Stimulated activated naive CD8-positive, alpha-beta T cell treated with anti-CD3 and anti-CD28 coated beads, Interleukin-15, Interleukin-2, amounts not matched to agents 100 ng/mL and 50 ng/mL, for 24 hours (primary cell): ENCODE measurements at regions not wholly inside any gene's neighbourhood (a gene's known extent, or its start where the extent isn't known, plus 50 kb on each side); places are given as distances from the start of the nearest gene placed in this dataset.
"Not testable (repeated sequence)": the region's sequence is repeated elsewhere in the genome, so short reads cannot be mapped to it uniquely, and the experiment has no call there.

Source experiments
- H3K27ac Mint-ChIP-seq: one replicate; pipeline ENCODE4 v1.8.0; 2021; ENCODE audit warnings: mild to moderate bottlenecking, mixed read lengths
- H3K27me3 Mint-ChIP-seq: one replicate; pipeline ENCODE4 v1.8.0; 2021; ENCODE audit warnings: mixed read lengths
- H3K36me3 Mint-ChIP-seq: one replicate; pipeline ENCODE4 v1.8.0; 2021; ENCODE audit warnings: low read depth, mixed read lengths
- H3K4me1 Mint-ChIP-seq: one replicate; pipeline ENCODE4 v1.8.0; 2021; ENCODE audit warnings: low read depth, mixed read lengths
- H3K4me3 Mint-ChIP-seq: one replicate; pipeline ENCODE4 v1.8.0; 2021; ENCODE audit warnings: mild to moderate bottlenecking, mixed read lengths
- H3K9me3 Mint-ChIP-seq: one replicate; pipeline ENCODE4 v1.8.0; 2021; ENCODE audit warnings: mixed read lengths

DNA sequence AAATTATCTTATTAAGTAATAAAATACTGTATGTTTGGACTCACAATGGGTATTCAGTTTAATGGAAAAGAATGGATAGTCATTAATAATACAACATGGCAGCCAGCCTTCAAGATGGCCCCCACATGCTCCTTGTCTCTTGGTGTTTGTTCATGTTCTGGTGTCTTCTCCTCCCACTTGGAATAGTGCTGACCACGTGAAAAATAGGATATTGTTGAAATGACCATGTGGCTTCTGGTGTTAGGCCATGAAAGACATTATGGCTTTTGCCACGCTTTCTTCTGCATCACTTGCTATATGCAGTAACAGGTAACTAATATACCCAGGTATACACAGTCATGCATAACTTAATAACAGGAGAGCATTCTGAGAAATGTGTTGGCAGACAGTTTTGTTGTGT lies 341.0 kb downstream of the KCNJ2 start:
- H3K4me3 Mint-ChIP-seq = no peak overlapping the region
- H3K27me3 Mint-ChIP-seq = peaks cover 6% of the 10 kb centered on the region
- H3K36me3 Mint-ChIP-seq = no peaks in the 10 kb centered on the region
- H3K9me3 Mint-ChIP-seq = no peaks in the 10 kb centered on the region
- no peak overlapping the region for H3K27ac Mint-ChIP-seq
- no peaks in the 10 kb centered on the region for H3K4me1 Mint-ChIP-seq

DNA sequence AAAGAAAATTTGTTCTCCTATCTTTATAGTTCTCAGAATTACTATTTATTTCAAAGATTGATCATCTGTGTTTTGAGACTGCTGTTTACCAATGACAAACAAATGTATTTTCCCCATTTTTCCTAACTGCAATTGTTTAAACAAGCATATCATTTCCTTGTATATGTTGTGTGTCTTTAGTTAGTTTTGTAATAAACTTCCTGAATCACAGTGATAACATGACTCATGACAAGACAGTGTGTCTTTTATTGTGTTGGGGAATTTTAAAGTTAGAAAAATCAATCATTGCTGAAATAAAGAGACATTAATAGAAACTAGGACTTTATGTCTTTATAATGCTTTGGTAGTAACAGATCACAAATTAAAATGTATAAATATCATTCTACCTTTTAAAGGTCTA lies 348.5 kb downstream of the KCNJ2 start:
- Mint-ChIP-seq H3K4me1 (no peaks in the 10 kb centered on the region), H3K27me3 (no peaks in the 10 kb centered on the region), H3K27ac (no peak overlapping the region), H3K9me3 (no peaks in the 10 kb centered on the region), H3K36me3 (no peaks in the 10 kb centered on the region), H3K4me3 (no peak overlapping the region)

DNA sequence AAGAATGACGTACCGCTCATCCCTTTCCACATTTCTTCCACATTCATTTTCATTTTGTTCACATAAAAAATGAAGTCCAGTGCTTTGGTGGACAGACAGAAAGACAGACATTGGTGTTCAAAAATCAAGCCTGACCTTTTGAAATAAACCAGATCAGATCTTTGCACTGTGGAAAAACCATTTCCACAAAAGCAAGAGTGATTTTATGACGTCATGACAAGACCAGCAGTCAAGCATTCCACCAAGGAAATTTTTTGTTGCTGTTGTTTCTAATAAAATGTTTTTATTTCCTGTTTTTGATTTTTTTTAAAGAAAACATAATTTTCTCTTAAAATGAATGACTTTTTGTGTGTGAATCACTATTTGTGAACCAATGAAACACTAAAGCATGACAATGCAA lies 350.0 kb downstream of the KCNJ2 start:
- Mint-ChIP-seq H3K27me3 (no peaks in the 10 kb centered on the region), H3K4me1 (no peaks in the 10 kb centered on the region), H3K9me3 (no peaks in the 10 kb centered on the region), H3K36me3 (no peaks in the 10 kb centered on the region), H3K27ac (no peak overlapping the region), H3K4me3 (no peak overlapping the region)

DNA sequence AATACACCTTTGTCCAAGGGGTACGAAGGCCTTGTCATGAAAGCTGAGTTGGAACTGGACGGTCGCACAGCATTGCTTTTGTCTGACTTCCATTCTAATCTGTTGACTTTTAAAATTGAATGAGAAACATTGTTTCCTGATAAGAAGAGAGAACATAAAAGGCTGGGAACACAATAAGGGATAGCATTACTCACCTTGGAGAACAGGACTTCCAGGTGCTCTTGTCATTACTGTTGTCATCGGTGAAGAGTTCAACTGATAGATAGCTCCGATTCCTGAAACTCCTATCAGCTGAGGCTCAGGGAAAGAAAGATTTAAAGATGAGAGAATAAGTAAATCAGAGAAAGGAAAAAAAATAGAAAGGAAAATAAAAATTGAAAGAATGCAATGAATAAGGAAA lies 351.1 kb downstream of the KCNJ2 start:
- Mint-ChIP-seq H3K27me3 (no peaks in the 10 kb centered on the region), H3K4me3 (no peak overlapping the region), H3K27ac (no peak overlapping the region), H3K36me3 (no peaks in the 10 kb centered on the region), H3K4me1 (no peaks in the 10 kb centered on the region), H3K9me3 (no peaks in the 10 kb centered on the region)

DNA sequence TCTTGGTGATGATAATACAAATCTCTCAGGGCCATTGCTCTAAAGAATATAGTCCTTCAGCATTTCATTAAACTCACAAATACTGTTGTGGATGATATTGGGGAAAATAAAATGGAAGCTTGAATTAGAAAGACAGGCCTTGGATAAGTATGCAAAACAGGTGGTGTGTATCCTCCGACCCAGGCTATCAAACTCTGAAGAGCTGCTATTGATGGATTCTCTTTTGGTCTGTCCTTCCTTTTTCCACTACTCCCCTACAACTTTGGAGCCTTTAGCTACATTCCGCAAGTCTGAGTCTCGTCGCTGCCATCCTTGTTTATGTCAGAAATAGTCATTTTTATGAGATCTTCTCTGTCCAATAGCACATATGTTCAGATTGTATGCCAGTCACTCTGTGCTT lies 351.6 kb downstream of the KCNJ2 start:
- Mint-ChIP-seq H3K9me3 (no peaks in the 10 kb centered on the region), H3K36me3 (no peaks in the 10 kb centered on the region), H3K4me1 (no peaks in the 10 kb centered on the region), H3K4me3 (no peak overlapping the region), H3K27ac (no peak overlapping the region), H3K27me3 (no peaks in the 10 kb centered on the region)

DNA sequence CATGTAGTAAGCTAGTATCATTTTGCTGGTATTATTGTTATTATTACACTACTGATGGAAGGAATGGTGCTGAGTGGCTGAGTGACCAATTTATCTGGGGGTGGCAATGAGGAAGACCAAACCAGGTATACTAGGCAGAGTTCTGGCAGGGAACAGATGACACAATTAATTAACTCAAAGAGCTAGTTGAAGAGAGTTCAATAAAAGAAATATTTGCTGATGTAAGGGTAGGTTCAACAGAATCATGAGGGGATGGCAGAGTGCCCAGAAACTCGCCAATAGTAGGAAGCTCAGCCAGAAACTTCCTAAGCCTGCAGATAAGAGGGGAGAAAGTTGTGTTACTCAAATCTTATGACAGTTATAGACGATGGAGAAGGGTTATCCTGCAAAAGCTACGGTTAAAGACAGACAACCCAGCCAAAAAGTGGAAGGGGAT lies 352.5 kb downstream of the KCNJ2 start:
- Mint-ChIP-seq H3K36me3 (no peaks in the 10 kb centered on the region), H3K27me3 (no peaks in the 10 kb centered on the region), H3K27ac (no peak overlapping the region), H3K4me3 (no peak overlapping the region), H3K9me3 (no peaks in the 10 kb centered on the region), H3K4me1 (no peaks in the 10 kb centered on the region)

DNA sequence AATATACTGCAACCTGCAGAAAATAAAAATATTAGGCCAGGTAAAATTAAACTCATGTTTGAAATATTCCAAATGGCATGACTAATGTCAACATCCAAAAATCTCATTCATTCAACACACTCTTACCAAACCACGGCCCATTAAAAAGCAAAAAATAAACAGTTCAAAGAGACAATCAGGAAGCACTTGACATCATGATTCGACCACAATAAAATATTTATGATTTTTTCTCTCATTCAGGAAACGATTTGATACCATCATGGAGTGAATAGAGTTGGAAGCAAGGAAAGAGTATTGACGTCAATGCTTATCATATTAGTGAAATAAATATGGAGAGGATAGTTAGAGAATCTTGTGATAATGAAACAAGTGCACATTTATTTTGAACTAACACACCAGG lies 354.1 kb downstream of the KCNJ2 start:
- H3K4me1 Mint-ChIP-seq = peaks cover 4% of the 10 kb centered on the region
- no peaks in the 10 kb centered on the region for H3K36me3 Mint-ChIP-seq
- H3K9me3 Mint-ChIP-seq = no peaks in the 10 kb centered on the region
- H3K27ac Mint-ChIP-seq = no peak overlapping the region
- H3K4me3 Mint-ChIP-seq = no peak overlapping the region
- no peaks in the 10 kb centered on the region for H3K27me3 Mint-ChIP-seq

DNA sequence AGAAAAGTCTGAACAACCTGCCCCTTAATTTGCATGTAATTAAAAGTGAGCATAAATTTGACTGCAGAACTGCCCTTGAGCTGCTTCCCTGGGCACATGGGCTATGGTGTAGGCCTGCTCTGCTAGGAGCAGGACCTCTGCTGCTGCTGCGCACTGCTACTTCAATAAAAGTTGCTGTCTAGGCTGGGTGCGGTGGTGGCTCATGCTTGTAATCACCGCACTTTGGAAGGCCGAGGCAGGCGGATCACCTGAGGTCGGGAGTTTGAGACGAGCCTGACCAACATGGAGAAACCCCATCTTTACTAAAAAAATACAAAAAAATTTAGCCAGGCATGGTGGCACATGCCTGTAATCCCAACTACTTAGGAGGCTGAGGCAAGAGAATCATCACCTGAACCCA lies 355.7 kb downstream of the KCNJ2 start:
- H3K4me1 Mint-ChIP-seq, H3K27me3 Mint-ChIP-seq, H3K36me3 Mint-ChIP-seq, H3K4me3 Mint-ChIP-seq, H3K27ac Mint-ChIP-seq, H3K9me3 Mint-ChIP-seq: not testable (repeated sequence)

DNA sequence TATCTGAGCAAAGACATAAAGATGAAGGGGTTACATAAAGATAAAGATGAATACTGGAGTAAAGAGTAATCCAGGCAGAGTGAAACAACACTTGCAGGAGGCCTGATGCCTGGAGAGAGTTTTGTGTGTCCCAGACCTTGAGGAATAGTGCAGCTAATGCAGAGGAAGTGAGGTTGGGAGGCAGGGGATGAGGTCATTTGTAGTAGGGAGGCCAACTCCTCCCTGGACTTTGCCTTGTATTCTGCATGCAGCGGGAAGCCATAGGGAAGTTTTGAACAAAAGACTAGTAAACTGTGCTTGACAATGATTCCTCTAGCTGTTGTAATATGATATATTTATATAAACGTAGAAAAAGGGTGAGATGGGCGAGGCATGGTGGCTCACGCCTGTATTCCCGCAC lies 356.6 kb downstream of the KCNJ2 start:
- Mint-ChIP-seq H3K4me3 (no peak overlapping the region), H3K27me3 (no peaks in the 10 kb centered on the region), H3K4me1 (peaks cover 4% of the 10 kb centered on the region), H3K36me3 (no peaks in the 10 kb centered on the region), H3K27ac (no peak overlapping the region), H3K9me3 (no peaks in the 10 kb centered on the region)

DNA sequence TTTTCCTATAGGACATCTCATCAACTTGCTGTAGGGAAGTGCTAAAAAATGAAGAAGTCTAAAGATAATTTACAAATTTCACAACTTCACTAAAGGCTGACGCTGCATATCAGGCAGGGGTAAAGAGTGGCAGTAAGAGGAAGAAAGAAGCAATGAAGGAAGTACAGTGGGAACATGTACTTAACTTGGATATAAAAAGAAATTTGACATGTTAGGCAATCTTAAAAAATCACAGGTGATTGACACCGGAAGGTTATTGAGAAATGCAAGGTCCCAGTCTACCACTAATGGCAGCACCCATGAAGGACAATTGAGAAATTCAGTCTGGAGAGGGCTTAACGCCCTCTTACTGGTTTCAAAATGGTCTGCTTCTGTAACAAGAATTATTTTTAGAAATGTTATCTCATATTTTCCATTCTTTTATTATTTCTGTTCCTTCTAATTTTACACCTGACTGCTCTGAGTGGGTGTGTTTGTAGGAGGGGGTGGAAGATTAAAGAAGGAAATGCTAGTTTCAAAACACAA lies 358.1 kb downstream of the KCNJ2 start:
- no peak overlapping the region for H3K4me3 Mint-ChIP-seq
- no peak overlapping the region for H3K27ac Mint-ChIP-seq
- no peaks in the 10 kb centered on the region for H3K9me3 Mint-ChIP-seq
- H3K27me3 Mint-ChIP-seq = no peaks in the 10 kb centered on the region
- peaks cover 4% of the 10 kb centered on the region for H3K4me1 Mint-ChIP-seq
- no peaks in the 10 kb centered on the region for H3K36me3 Mint-ChIP-seq

DNA sequence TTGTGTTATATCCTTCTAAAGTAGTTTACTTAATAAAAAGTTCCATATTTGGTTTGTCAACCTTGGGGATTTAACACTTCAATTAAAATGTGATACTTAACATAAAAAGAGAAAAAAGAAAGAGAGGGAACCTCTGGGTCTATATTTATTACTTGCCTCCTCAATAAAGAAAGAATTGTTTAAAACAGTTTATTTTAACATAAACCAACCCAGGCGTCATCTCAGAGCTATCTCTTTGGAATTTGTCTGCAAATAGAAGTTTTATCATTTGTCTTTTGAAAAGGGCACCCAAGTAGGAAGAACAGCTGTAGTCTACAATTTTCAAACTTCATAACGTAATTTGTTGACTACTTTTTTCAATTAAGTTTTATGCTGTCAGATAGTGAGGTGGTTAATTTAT lies 364.1 kb downstream of the KCNJ2 start:
- Mint-ChIP-seq H3K27ac (no peak overlapping the region), H3K4me3 (no peak overlapping the region), H3K27me3 (no peaks in the 10 kb centered on the region), H3K4me1 (no peaks in the 10 kb centered on the region), H3K36me3 (no peaks in the 10 kb centered on the region), H3K9me3 (no peaks in the 10 kb centered on the region)

DNA sequence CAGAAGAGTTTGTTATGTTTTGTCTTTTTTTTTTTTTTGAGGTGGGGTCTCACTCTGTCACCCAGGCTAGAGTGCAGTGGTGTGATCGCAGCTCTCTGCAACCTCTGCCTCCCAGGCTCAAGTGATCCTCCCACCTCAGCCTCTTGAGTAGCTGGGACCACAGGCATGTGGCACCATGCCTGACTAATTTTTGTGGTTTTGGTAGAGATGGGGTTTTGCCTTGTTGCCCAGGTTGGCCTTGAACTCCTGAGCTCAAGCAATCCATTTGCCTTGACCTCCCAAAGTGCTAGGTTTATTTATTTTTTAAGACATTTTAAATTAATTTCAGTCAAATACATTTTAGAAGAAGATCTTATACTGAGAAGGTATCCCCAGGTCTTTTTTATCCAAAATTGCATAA lies 366.7 kb downstream of the KCNJ2 start:
- Mint-ChIP-seq H3K9me3 (no peaks in the 10 kb centered on the region), H3K27me3 (no peaks in the 10 kb centered on the region), H3K27ac (no peak overlapping the region), H3K36me3 (no peaks in the 10 kb centered on the region), H3K4me3 (no peak overlapping the region), H3K4me1 (no peaks in the 10 kb centered on the region)

DNA sequence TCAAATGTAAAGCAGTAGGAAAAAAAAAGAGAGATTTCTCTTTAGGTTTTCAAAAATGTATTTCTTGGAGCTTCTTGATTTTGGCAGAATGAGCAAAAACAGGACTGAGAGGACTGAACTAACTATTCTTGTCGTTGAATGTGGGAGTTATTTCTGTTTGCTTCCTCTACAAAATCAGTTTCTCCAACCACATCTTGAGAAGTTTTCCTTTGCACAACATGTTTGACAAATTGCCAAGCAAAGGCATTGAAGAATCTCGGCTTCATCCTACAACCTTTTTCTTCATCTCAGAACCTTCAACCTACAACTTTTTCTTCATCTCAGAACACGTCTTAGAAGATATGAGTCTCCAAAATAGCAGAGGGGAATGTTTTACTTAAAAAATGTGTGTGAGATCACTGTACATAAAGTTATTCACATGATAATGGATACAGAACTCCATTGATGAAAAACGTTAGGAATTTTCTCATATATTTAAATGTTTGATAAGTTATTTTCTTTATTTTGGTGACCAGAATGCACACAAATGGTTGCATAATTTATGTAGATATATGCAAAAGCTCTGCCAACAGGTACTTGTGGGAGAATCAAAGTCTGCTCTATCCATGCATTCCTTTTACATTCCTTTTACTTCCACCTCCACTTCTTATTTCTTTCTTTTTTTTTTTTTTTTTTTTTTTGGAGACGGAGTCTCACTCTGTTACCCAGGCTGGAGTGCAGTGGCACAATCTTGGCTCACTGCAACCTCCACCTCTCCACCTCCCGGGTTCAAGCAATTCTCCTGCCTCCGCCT lies 370.0 kb downstream of the KCNJ2 start:
- Mint-ChIP-seq H3K36me3 (no peaks in the 10 kb centered on the region), H3K27me3 (no peaks in the 10 kb centered on the region), H3K9me3 (no peaks in the 10 kb centered on the region), H3K4me1 (no peaks in the 10 kb centered on the region), H3K4me3 (no peak overlapping the region), H3K27ac (no peak overlapping the region)

DNA sequence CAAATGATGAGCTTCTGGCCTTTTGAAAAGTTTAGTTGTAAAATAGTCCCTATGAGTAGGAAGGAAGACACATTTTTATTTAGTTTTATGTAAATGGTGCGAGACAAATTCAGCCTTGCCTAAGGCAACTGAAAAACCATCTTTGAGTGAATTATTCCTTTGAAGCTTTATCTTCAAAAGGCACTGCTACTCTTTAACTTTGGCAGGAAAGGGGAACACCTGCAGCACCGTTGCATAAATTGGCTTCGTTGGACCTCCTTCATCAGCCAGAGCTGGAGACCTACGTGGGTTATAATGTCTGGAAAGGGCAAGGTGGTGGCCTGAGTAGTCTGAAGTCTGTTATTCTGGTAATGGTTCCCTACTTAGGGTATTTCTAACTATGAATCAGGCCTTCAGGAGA lies 373.5 kb downstream of the KCNJ2 start:
- H3K27ac Mint-ChIP-seq = no peak overlapping the region
- no peaks in the 10 kb centered on the region for H3K27me3 Mint-ChIP-seq
- H3K4me3 Mint-ChIP-seq = no peak overlapping the region
- no peaks in the 10 kb centered on the region for H3K4me1 Mint-ChIP-seq
- H3K36me3 Mint-ChIP-seq = no peaks in the 10 kb centered on the region
- no peaks in the 10 kb centered on the region for H3K9me3 Mint-ChIP-seq

DNA sequence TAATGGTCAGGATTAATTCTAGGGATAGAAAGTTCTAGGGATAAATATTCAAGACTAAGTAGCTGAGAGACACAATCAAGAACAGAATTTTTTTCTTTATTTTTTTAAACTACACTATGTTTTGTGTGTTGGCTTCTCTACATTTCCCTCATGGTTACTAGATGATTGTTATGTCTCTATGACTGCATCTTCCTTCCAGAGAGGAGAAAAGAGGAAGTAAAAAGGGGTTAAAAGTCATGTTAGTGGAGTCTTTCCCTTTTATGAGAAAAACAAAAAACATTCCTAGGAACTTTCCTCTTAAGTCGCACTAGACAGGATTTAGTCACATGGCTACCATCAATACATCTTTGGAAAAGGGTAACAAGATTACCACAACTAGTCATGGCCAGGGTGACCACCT lies 375.0 kb downstream of the KCNJ2 start:
- no peaks in the 10 kb centered on the region for H3K4me1 Mint-ChIP-seq
- no peak overlapping the region for H3K27ac Mint-ChIP-seq
- H3K36me3 Mint-ChIP-seq = no peaks in the 10 kb centered on the region
- H3K4me3 Mint-ChIP-seq = no peak overlapping the region
- no peaks in the 10 kb centered on the region for H3K27me3 Mint-ChIP-seq
- no peaks in the 10 kb centered on the region for H3K9me3 Mint-ChIP-seq
